Breast epithelium (tissue), 4 donors: ENCODE measurements at regions not wholly inside any gene's neighbourhood (a gene's known extent, or its start where the extent isn't known, plus 50 kb on each side); places are given as distances from the start of the nearest gene placed in this dataset.

ENCODE experiments used
- DNase-seq, 2 donors: peaks; one replicate each; pipeline ENCODE4 v3.0.0-alpha.2; 2019; ENCODE audit warnings: low spot score in 2 of 2
- H3K27ac ChIP-seq, 2 donors: fragments of 200-600 bp; sonication (generic) in 1 of 2; one replicate each; pipeline ENCODE4 v1.5.1; 2016 to 2019; ENCODE audit warnings: mild to moderate bottlenecking in 1 of 2
- H3K27me3 ChIP-seq, 2 donors: fragments of 200-600 bp; sonication (generic) in 1 of 2; one replicate each; pipeline versions ENCODE4 v1.5.1 to v1.6.0; 2017 to 2019; ENCODE audit warnings: control low read depth in 1 of 2, mild to moderate bottlenecking in 1 of 2
- H3K36me3 ChIP-seq: fragments of 200-600 bp; one replicate; pipeline ENCODE4 v1.5.1; 2019
- H3K4me1 ChIP-seq, 2 donors: fragments of 200-600 bp; sonication (generic); one replicate each; pipeline ENCODE4 v1.5.1; 2016 to 2019; ENCODE audit warnings: control low read depth in 1 of 2
- H3K4me3 ChIP-seq, 3 donors: fragments of 200-600 bp; sonication (generic); 1 replicate in 2 of 3; 2 replicates in 1 of 3; pipeline ENCODE4 v1.5.1; 2016 to 2019; ENCODE audit warnings: mild to moderate bottlenecking in 3 of 3, moderate library complexity in 2 of 3
- H3K9me3 ChIP-seq, 2 donors: fragments of 200-600 bp; sonication (generic) in 1 of 2; one replicate each; pipeline ENCODE4 v1.5.1; 2016 to 2019; ENCODE audit warnings: control low read depth in 1 of 2
- CTCF ChIP-seq, 3 donors: fragments of 450-650 bp; IDR thresholded peaks; one replicate each; pipeline ENCODE4 v1.5.1; 2016 to 2017; ENCODE audit warnings: antibody characterized with exemption in 3 of 3, mild to moderate bottlenecking in 3 of 3, moderate library complexity in 3 of 3
- POLR2A ChIP-seq: fragments of 450-650 bp; IDR thresholded peaks from one replicate; pipeline ENCODE4 v1.6.1; 2016; ENCODE audit warnings: antibody characterized with exemption, mild to moderate bottlenecking, moderate library complexity
- POLR2AphosphoS5 ChIP-seq, 3 donors: sonication (generic); formaldehyde crosslinking; IDR thresholded peaks; one replicate each; pipeline ENCODE4 v1.6.1; 2017; ENCODE audit warnings: antibody characterized with exemption in 3 of 3
- intact Hi-C: fragments of 100-400 bp; cut with DNase I; formaldehyde crosslinking; loops from one replicate; pipeline ENCODE4 v1.15.1; 2023; ENCODE audit warnings: low total_unique reads

- H3K9me3 ChIP-seq: no peaks in the 10 kb centered on the region
- no peak for DNase-seq
- H3K4me3 ChIP-seq: no peak overlapping the region
- no peaks in the 10 kb centered on the region for H3K4me1 ChIP-seq
- intact Hi-C loops: no loop called here
- H3K27ac ChIP-seq: no peak overlapping the region
- TF ChIP-seq CTCF (IDR thresholded peaks at IDR 0.05) (no peak), POLR2AphosphoS5 (IDR thresholded peaks at IDR 0.05) (no peak), POLR2A (no peak)
- H3K27me3 ChIP-seq: no peaks in the 10 kb centered on the region
- no peaks in the 10 kb centered on the region for H3K36me3 ChIP-seq
These were observed 67.4 kb upstream of the HELT start for GRCh38 chr4:184950926-184951325.

- no peaks in the 10 kb centered on the region for H3K36me3 ChIP-seq
- H3K27me3 ChIP-seq: no peaks in the 10 kb centered on the region
- no peak overlapping the region for H3K27ac ChIP-seq
- no peak overlapping the region for H3K4me3 ChIP-seq
- intact Hi-C loops: no loop called here
- TF ChIP-seq POLR2AphosphoS5 (IDR thresholded peaks at IDR 0.05) (no peak), CTCF (IDR thresholded peaks at IDR 0.05) (no peak), POLR2A (no peak)
- DNase-seq: no peak
- H3K9me3 ChIP-seq: no peaks in the 10 kb centered on the region
- no peaks in the 10 kb centered on the region for H3K4me1 ChIP-seq
These were observed 66.6 kb upstream of the HELT start for GRCh38 chr4:184951668-184952160.

- no peak for TF ChIP-seq POLR2AphosphoS5 (IDR thresholded peaks at IDR 0.05)
These were observed 65.8 kb upstream of the HELT start for GRCh38 chr4:184952522-184952921.

GRCh38 chr4:184953421-184953945 is 64.8 kb upstream of the HELT start:
- H3K4me3 ChIP-seq: no peak overlapping the region

More at GRCh38 chr4:184952522-184952921, 65.8 kb upstream of the HELT start:
- no peak for DNase-seq
- intact Hi-C loops: no loop called here
- Histone ChIP-seq H3K4me3 (no peak overlapping the region), H3K4me1 (no peaks in the 10 kb centered on the region), H3K9me3 (no peaks in the 10 kb centered on the region), H3K27me3 (no peaks in the 10 kb centered on the region), H3K27ac (no peak overlapping the region), H3K36me3 (no peaks in the 10 kb centered on the region)

GRCh38 chr4:184953971-184954370 is 64.3 kb upstream of the HELT start:
- no peak for DNase-seq
- intact Hi-C loops: no loop called here
- no peaks in the 10 kb centered on the region for H3K4me1 ChIP-seq
- no peaks in the 10 kb centered on the region for H3K27me3 ChIP-seq
- no peak overlapping the region for H3K27ac ChIP-seq
- no peak overlapping the region for H3K4me3 ChIP-seq
- no peaks in the 10 kb centered on the region for H3K9me3 ChIP-seq
- H3K36me3 ChIP-seq: no peaks in the 10 kb centered on the region
- TF ChIP-seq CTCF (IDR thresholded peaks at IDR 0.05) (no peak), POLR2A (no peak), POLR2AphosphoS5 (IDR thresholded peaks at IDR 0.05) (no peak)

More at GRCh38 chr4:184953421-184953945, 64.8 kb upstream of the HELT start:
- H3K36me3 ChIP-seq: no peaks in the 10 kb centered on the region
- intact Hi-C loops: no loop called here
- no peaks in the 10 kb centered on the region for H3K9me3 ChIP-seq
- DNase-seq: no peak
- H3K4me1 ChIP-seq: no peaks in the 10 kb centered on the region
- no peaks in the 10 kb centered on the region for H3K27me3 ChIP-seq
- H3K27ac ChIP-seq: no peak overlapping the region
- no peak for TF ChIP-seq CTCF (IDR thresholded peaks at IDR 0.05)
- no peak for TF ChIP-seq POLR2A
- no peak for TF ChIP-seq POLR2AphosphoS5 (IDR thresholded peaks at IDR 0.05)

- no peaks in the 10 kb centered on the region for H3K27me3 ChIP-seq
- H3K4me3 ChIP-seq: no peak overlapping the region
- H3K9me3 ChIP-seq: no peaks in the 10 kb centered on the region
- H3K4me1 ChIP-seq: no peaks in the 10 kb centered on the region
- H3K36me3 ChIP-seq: no peaks in the 10 kb centered on the region
- H3K27ac ChIP-seq: no peak overlapping the region
- intact Hi-C loops: no loop called here
- no peak for DNase-seq
- TF ChIP-seq POLR2A (no peak), POLR2AphosphoS5 (IDR thresholded peaks at IDR 0.05) (no peak), CTCF (IDR thresholded peaks at IDR 0.05) (no peak)
These were observed 63.8 kb upstream of the HELT start for GRCh38 chr4:184954482-184954881.
